ENCODE measurements at regions not wholly inside any gene's neighbourhood (a gene's known extent, or its start where the extent isn't known, plus 50 kb on each side); places are given as distances from the start of the nearest gene placed in this dataset.

GRCh38 chr14:25841226-25841625 is 756.6 kb downstream of the NOVA1 start:
- FAIRE-seq: no peak
- H3K4me1 ChIP-seq: no peaks in the 10 kb centered on the region
- POLR2A ChIA-PET: no interaction called here
- no peak for ATAC-seq
- H3K27ac ChIP-seq: no peak overlapping the region
- H3K4me2 ChIP-seq: no peak overlapping the region
- CTCF ChIA-PET: no interaction called here
- TF ChIP-seq CBX2 (IDR thresholded peaks at IDR 0.05; ENCODE audit: borderline replicate concordance, low read depth) (no peak), EP300 (IDR thresholded peaks at IDR 0.05) (no peak), PHF8 (IDR thresholded peaks at IDR 0.05; ENCODE audit: borderline replicate concordance, low read depth) (no peak), CHD4 (IDR thresholded peaks at IDR 0.05; ENCODE audit: borderline replicate concordance) (no peak), EHMT2 (IDR thresholded peaks at IDR 0.05; ENCODE audit: low read depth) (no peak)
- no peak overlapping the region for H3K4me3 ChIP-seq
- no peaks in the 10 kb centered on the region for H3K9me3 ChIP-seq
- no peak for DNase-seq (ENCODE audit: low read depth in 1 of 2, low spot score in 1 of 2)
- 10% methylated on average over 2 of the region's 2 CpGs for WGBS (ENCODE audit: missing lambda C conversion rate)

GRCh38 chr14:25837551-25837965 is 760.3 kb downstream of the NOVA1 start:
- 9% methylated on average over 3 of the region's 3 CpGs for WGBS (ENCODE audit: missing lambda C conversion rate)
- ChIA-PET CTCF (no interaction called here), POLR2A (no interaction called here)
- no peak for ATAC-seq
- Histone ChIP-seq H3K27ac (no peak overlapping the region), H3K4me1 (no peaks in the 10 kb centered on the region), H3K9me3 (no peaks in the 10 kb centered on the region), H3K4me2 (no peak overlapping the region), H3K4me3 (no peak overlapping the region)
- TF ChIP-seq KDM1A (IDR thresholded peaks at IDR 0.05; ENCODE audit: low read depth) (no peak), JUN (IDR thresholded peaks at IDR 0.05) (no peak), EHF (CRISPR knock-in tag; IDR thresholded peaks at IDR 0.05) (no peak)
- no peak for DNase-seq (ENCODE audit: low read depth in 1 of 2, low spot score in 1 of 2)
- FAIRE-seq: no peak

GRCh38 chr14:25836636-25837035 is 761.2 kb downstream of the NOVA1 start:
- TF ChIP-seq ZFP36 (IDR thresholded peaks at IDR 0.05; ENCODE audit: borderline replicate concordance, partially characterized antibody) (no peak), TFCP2L1 (CRISPR knock-in tag; IDR thresholded peaks at IDR 0.05) (no peak), CTCF (IDR thresholded peaks at IDR 0.05) (no peak), RARB (CRISPR knock-in tag; IDR thresholded peaks at IDR 0.05) (no peak), JUNB (IDR thresholded peaks at IDR 0.05) (no peak), NR3C1 (IDR thresholded peaks at IDR 0.05) (no peak), RNF2 (IDR thresholded peaks at IDR 0.05; ENCODE audit: borderline replicate concordance, low read depth) (no peak), BCL3 (IDR thresholded peaks at IDR 0.05) (no peak), NPAS2 (CRISPR knock-in tag; IDR thresholded peaks at IDR 0.05; ENCODE audit: borderline replicate concordance) (no peak), CBX8 (IDR thresholded peaks at IDR 0.05) (no peak), PBX3 (IDR thresholded peaks at IDR 0.05) (no peak), ZNF302 (CRISPR knock-in tag; IDR thresholded peaks at IDR 0.05) (no peak), E2F6 (IDR thresholded peaks at IDR 0.05; ENCODE audit: borderline replicate concordance, low read depth) (no peak), CEBPB (IDR thresholded peaks at IDR 0.05) (no peak)
- no peak overlapping the region for H3K4me3 ChIP-seq
- no peaks in the 10 kb centered on the region for H3K9me3 ChIP-seq
- no peak overlapping the region for H3K4me2 ChIP-seq
- FAIRE-seq (no peak), DNase-seq (ENCODE audit: low read depth in 1 of 2, low spot score in 1 of 2) (no peak), ATAC-seq (no peak)
- CTCF ChIA-PET: no interaction called here
- 10% methylated on average over 3 of the region's 3 CpGs for WGBS (ENCODE audit: missing lambda C conversion rate)
- POLR2A ChIA-PET: no interaction called here
- no peaks in the 10 kb centered on the region for H3K4me1 ChIP-seq
- H3K27ac ChIP-seq: no peak overlapping the region

Measured in A549 (cell line).